Nucleus accumbens (tissue), 56 donors: ENCODE measurements at regions not wholly inside any gene's neighbourhood (a gene's known extent, or its start where the extent isn't known, plus 50 kb on each side); places are given as distances from the start of the nearest gene placed in this dataset.
"Not testable (repeated sequence)": the region's sequence is repeated elsewhere in the genome, so short reads cannot be mapped to it uniquely, and the experiment has no call there.

Source experiments
- DNase-seq, 56 donors: peaks; one replicate each; lab custom pipeline; 2025; lab: John Stamatoyannopoulos, UW

DNA sequence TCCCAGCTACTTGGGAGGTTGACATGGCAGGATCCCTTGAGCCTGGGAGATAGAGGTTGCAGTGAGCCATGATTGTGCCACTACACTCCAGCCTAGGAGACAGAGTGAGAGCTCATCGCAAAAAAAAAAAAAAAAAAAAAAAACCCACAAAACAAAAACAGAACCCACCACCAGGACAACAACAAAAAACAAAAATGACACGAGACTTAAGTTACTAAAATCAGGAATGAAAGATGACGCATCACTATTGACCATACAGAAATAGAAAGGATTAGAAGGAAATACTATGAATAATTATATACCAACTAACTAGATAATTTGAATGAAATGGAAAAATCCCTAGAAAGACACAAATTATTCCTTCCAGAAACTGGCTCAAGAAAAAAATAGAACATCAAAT lies 432.4 kb upstream of the PMFBP1 start:
- no peak for DNase-seq

DNA sequence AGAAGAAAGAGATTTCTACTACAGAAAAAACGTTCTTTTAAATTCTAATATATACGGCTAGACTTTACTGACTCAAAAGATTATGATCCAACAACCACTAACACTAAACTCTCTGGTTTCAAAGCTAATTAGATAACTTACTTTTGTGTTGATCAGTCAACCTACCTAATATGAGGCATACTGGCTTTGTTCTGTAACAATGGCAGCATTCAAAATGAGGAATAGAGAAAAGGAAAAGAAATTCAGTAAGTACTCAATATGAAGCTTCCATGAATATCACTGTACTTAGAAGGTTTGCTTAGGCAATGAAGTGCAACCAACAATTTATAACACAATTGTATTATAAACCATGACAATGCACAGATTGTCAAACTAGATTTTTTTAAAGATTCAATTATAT lies 430.5 kb upstream of the PMFBP1 start:
- DNase-seq: no peak

DNA sequence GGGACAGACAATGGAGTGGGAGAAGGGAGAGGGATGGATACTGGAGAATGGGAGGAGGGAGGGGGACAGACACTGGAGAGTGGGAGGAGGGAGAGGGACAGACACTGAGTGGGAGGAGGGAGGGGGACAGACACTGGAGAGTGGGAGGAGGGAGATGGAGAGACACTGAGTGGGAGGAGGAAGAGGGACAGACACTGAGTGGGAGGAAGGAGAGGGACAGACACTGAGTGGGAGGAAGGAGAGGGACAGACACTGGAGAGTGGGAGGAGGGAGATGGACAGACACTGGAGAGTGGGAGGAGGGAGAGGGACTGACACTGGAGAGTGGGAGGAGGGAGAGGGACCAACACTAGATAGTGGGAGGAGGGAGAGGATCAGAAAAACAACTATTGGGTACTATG lies 426.7 kb upstream of the PMFBP1 start:
- no peak for DNase-seq

DNA sequence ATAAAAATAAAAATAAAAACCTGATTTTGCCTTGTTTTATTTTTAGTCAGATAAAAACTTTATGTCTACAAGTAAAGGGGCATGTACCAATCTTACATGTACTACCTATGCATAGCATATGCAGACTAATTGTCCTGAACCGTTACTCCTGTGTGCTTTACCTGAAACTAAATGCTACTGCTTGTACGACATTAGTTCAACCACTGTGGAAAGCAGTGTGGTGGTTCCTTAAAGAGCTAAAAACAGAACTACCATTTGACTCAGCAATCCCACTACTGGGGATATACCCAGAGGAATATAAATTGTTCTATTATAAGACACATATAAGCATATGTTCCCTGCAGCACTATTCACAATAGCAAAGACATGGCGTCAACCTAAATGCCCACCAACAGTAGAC lies 426.0 kb upstream of the PMFBP1 start:
- no peak for DNase-seq

DNA sequence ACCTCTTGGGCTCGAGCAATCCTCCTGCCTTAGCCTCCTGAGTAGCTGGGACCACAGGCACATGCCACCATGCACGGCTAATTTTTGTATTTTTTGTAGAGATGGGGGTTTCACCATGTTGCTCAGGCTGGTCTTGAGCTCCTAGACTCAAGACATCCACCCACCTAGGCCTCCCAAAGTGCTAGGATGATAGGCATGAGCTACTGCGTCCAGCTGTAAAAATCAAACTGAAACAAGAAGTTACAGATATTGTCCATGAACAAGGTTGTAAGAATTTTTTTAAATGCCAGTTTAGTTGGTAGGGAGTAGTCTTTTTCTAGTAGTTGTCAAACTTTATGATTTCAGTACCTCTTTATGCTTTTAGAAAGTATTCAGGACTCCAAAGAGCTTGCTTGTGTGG lies 424.4 kb upstream of the PMFBP1 start:
- DNase-seq: no peak

DNA sequence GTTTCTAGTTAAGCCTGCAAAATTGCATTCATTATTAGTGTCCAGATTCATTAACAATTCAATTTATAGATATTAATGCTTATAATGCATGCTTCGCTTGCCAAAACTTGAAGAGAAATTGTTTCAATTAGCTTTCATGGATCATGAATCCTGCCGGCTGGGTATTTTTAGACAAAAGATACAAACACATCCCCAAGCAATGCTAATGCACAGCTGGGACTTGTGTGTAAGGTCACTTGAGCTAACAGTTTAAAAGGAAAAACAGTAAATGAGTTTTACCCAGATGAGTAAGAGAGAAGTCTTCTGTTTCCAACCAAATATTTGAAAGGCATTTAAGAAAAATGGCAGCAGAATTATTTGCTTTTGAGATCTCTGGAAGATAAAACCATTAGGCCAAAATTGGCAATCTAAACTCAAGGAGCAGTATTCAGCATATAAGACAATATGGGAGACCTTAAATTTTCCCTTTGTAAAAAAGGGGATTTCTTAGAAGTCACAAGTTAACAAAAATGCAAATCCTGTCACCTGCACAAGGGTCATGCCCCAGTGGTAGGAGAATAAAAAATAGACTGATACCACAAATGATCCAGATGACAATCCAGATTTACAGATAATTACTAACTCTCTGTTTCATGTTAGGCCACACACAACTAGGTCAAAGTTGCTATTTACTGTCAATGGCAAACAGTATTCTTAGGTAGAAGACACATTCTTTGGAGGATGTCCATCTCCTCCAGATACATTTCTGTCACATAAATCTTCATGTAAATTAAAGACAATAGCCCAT lies 418.4 kb upstream of the PMFBP1 start:
- no peak for DNase-seq

DNA sequence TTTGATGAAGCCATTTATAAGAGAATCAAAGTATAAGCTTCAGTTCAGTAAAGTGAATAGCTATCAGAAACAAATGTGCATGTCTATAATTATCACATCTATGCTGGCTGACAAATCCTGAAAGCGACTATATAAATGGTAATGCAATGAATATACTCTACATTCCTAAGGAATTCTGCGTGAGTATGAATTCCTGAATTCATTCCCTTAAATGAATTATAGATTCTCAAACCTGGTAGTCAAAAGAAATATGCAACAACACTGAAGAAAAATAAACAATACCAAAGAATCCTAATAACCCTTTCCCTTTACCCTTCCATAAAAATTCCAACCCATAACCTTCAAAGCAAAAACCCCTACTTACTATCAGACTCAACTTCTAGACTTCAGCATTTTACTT lies 416.6 kb upstream of the PMFBP1 start:
- no peak for DNase-seq

DNA sequence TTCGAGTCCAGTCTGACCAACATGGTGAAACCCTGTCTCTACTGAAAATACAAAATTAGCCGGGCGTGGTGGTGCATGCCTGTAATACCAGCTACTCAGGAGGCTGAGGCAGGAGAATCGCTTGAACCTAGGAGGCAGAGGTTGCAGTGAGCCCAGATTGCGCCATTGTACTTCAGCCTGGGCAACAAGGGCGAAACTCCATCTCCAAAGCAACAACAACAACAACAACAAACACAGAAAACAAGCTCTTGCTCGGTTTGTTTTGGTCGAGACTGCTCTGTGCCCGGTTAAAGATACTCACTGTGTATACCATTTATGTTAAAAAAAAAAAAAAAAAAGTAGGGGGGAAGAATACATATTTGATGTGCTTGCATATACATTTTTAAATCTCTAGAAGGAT lies 406.1 kb upstream of the PMFBP1 start:
- DNase-seq: not testable (repeated sequence)

DNA sequence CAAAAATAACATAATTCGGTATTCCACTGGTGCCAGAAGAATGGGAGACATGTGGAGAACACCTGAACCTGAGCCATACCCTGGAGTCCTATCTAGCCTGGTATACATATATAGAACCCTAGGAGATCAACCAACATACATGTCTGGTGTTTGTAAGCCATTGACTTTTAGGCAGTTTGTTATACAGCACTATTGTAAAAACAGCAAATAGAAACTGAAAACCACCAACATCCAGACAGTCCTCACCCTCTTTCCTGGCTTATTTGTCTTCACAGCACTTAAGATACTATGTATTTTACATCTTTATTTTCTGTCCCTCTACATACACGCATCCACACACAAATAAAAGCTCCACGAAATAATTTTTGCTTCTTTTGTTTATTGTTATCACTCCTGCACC lies 404.2 kb upstream of the PMFBP1 start:
- DNase-seq: no peak

DNA sequence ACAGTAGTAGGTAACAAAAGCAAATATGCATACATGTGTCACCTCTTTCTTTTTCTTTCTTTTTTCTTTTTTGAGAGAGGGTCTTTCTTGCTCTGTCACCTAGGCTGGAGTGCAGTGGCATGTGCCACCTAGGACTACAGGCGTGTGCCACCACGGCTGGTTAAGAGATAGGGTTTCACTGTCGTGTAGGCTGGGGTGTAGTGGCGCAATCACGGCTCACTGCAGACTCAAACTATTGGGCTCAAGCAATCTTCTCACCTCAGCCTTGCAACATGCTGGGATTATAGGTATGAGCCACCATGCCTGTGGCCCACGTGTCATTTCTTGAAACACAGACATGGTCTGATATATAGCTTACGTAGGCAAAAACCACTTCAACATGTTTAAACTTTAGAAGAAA lies 397.7 kb upstream of the PMFBP1 start:
- no peak for DNase-seq

DNA sequence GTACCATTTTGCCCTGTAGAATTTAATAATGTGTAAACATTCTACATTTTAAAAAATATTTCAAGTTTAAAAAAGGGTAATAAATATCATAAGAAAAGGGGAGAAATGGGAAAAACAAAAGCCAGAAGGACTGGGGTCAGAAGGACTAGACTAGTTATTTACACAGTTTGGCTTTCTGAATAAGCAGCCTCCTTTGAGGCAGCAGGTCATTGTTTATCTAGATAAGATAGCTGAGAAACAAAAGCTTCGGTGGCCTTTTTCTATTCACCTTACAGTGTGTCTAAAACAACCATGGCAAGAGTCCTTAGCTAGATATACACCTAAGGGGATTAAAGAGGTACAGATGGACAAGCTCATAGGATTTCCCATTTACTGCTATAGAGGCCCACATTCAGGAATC lies 396.5 kb upstream of the PMFBP1 start:
- no peak for DNase-seq

DNA sequence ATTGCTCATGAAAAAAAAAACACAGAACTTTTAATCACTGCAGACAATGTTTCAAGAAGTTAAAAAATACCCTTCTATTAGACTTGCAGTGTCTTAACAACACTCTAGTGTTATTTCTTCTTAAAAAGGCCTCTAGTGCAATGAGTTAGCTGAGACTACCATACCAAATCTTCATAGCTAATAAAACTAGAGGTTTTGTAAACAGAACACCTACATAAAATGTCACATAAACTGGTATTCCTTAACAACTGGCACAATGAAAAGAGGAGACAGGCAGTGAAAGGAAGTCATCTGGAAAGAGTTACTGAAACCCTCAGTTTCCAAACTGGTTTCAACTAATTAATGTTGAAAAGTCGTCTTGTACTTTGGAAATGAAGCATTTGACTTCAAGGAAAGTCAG lies 394.2 kb upstream of the PMFBP1 start:
- no peak for DNase-seq

DNA sequence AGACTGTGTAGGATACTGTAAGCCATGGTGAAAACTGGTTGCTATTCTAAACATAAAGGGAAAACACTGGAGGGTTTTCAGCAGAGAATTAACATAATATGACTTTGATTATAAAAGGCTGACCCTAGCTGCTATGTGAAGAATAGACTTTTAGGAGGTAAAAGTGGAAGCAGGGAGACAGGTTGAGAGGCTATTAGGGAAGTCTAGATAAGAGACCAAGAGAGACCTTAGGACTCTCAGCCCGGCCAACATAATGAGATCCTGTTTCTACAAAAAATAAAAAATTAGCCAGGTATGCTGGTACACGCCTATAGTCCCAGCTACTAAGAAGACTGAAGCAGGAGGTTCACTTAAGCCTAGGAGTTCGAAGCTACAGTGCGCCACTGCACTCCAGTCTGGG lies 393.2 kb upstream of the PMFBP1 start:
- no peak for DNase-seq

DNA sequence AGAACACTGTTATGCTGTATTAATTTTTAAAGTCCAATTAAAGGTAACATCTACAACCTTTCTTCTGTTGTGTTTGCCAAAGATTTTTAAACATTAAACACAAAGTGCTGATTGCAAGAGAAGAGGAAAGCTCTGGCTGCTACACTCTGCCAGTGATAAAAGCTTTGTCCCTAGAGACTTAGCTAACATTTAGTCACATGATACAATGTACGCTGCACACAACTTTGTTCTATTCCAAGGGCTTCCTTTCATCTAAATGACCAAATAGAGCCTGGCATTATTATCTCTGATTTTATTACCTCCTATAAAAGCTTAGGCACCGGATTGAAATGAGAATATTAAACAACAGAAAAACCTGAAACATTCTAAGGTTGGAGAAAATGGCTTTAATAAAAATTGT lies 388.7 kb upstream of the PMFBP1 start:
- no peak for DNase-seq

DNA sequence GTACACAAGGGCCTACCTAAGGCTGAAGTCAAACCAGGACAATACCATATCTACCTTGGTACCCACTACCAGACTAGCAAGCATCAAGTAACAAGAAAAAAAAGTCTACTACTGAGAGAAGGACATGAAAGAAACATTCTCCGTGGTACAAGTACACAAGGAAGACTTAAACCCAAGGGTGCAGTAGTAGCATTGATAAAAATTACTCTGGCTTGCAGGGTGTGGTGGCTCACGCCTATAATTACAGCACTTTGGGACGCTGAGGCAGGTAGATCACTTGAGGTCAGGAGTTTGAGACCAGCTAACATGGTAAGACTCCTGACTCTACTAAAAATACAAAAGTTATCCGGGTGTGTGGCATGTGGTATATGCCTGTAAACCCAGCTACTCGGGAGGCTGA lies 386.5 kb upstream of the PMFBP1 start:
- no peak for DNase-seq

DNA sequence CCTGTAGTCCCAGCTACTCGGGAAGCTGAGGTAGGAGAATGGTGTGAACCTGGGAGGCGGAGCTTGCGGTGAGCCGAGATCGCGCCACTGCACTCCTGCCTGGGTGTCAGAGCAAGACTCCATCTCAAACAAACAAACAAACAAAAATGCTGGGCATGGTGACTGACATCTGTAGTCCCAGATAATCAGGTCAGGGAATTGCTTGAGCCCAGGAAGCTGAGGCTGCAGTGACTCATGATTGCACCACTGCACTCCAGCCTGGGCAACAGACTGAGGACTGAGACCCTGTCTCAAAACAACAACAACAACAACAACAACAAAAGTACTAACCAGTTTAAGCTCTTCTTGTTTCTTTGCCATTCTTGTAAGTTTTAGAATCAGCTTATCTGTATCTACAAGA lies 383.0 kb upstream of the PMFBP1 start:
- DNase-seq: no peak

DNA sequence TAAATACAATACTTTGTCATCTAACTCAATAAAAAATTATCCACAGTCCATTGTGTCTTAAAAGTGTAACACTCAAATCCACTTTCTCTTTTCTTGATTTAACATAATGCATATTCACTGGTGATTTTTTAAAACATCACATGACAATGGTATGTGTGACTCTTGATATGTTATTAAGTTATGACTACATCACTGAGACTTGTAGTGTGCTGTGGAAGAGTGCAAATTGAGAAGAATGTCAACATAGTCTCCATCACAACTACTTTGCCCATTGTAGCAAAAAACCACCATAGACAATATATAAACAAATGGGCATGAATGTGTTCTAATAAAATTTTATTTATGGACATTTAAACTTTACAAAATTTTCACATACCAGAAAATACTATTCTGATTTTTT lies 380.7 kb upstream of the PMFBP1 start:
- no peak for DNase-seq

DNA sequence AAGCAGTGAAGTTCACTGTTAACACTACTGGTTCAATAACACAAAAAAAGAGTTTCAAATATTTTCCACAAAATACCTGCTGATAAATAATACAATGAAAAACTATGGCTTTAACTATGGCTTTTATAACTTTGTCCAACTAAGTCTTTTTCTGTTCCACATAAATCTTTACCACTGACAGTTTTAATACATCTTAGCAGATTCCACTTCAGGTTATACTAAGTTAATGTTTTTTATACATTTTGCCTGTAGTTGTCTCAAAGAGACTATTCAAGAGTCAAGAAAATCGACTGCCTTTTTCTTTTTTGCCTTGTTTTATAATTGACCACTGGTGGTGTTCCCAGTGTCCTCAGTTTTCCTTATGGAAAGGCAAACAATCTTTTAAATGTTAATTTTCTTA lies 379.7 kb upstream of the PMFBP1 start:
- DNase-seq: no peak

DNA sequence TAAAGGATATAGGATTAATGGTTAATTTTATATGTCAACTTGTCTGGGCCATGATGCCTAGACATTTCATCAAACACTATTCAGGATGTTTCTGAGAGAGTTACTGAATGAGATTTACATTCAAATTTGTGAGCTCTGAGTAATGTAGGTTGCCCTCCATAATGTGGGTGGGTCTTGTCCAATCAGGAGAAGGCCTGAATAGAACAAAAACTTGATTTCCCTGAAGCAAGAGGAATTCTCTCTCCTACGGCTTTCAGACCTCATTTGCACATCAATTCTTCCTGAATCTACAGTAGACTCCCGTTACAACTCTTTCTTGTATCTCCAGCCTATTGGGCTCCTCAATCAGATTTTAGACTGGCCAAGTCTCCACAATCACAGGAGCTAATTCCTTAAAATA lies 377.9 kb upstream of the PMFBP1 start:
- no peak for DNase-seq

DNA sequence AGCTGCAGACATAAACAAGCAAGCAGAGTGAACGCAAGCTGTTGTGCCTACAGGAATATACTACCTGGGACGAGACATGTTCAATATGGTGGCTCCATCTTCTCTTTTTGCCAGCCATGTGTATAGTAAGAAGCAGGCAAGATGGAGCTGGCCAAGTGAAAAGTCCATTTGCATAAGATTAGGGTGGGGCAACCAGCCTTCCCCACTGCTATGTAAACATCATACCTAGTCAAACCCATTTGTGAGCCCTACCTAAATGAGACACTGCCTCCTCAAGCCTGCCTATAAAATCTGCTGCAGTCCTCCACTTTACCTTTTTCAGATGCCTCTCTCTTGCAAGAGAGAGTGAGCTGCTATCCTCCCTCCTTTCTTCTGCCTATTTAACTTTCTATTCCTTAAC lies 370.1 kb upstream of the PMFBP1 start:
- no peak for DNase-seq

DNA sequence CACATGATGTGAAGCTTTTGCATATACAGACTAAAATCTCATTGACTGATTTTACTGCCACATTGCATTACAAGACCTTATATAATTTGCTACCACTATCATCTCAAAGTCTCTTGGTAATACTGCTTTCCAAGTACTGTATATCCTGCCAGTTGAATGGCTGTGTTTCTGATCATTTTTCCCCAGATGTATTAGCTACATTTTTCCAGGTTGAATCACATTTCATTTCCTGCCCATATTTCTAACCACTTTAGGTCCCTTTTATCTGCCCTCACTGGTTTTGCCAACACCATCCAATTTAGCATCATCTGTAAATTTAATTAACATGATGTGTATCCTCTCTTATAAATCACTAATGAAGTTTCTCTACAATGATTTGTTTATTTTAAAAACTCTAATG lies 365.7 kb upstream of the PMFBP1 start:
- no peak for DNase-seq

DNA sequence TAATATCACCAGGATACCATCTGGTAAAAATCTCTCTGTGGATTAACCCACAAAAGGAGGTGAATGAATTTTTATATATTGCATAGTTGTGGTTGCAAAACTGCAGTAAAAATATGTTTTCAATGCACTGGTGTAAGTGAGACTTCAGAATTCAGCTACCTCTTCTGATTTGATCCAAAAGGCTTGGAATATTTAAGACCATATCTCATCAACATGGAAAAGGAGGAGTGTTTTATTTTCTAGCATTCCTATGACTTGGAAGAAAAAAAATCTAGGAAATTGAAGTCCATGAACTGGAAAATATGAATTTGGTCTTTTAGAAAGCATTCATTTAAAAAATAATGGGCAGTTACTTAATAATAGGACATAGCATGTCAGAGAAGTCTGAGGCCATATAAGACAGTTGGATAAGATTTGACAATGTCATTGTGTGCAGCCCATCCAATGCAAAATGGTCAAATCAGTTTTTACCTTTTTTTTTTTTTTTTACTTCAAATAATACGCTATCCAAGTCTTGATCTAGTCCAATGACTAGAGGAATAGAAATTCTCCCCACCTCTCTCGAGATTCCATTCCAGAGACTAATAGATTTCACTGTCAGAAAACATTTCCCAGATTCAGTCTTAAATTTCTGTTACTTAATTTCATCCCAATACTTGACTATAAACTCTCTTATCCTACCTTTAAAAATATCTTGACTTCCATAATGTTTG lies 364.9 kb upstream of the PMFBP1 start:
- DNase-seq: no peak
